HG03280 (cell line): ENCODE measurements at regions not wholly inside any gene's neighbourhood (a gene's known extent, or its start where the extent isn't known, plus 50 kb on each side); places are given as distances from the start of the nearest gene placed in this dataset.
"Not testable (repeated sequence)": the region's sequence is repeated elsewhere in the genome, so short reads cannot be mapped to it uniquely, and the experiment has no call there.

Source experiments
- ATAC-seq: cut with Tn5 transposase; IDR thresholded peaks from one replicate; pipeline ENCODE4 v1.9.1; 2021; ENCODE audit warnings: mild to moderate bottlenecking, moderate library complexity; ENCODE audit not compliant: unreplicated experiment

DNA sequence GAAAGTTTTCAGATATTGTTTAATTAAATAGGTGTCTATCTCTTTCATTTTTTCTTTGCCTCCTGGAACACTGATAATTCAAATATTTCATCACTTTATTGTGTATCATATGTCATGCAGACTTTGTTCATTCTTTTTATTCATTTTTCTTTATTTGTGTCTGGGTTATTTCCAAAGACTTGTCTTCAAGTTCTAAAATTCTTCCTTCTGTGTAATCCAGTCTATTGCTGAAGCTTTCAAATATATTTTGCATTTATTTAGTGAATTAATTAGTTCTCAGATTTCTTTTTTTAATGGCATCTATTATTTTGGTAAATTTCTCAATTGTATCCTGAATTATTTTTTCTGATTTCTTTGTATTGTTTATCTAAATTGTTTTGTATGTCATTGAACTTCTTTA, 70.1 kb downstream of the ZNF330 start:
- ATAC-seq, result no peak

DNA sequence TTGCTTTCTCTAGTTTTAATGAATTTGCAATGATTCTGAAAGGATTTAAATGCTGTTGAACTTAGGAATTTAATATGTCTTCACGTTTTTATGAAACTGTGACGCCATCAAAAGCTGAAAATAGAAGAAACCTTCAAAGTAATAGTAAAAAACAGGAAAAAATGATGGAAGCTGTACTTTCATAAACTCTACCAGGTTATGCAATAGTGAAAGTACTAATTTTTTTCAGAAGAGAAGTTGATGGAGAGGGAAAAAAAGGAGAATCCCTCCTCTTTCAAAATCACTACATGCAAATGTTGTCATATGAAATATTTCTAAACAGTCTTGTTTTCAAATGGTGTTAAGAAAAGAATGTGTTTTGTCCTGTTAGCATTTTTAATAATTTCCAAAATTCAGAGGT, 73.6 kb downstream of the ZNF330 start:
- ATAC-seq, result no peak

DNA sequence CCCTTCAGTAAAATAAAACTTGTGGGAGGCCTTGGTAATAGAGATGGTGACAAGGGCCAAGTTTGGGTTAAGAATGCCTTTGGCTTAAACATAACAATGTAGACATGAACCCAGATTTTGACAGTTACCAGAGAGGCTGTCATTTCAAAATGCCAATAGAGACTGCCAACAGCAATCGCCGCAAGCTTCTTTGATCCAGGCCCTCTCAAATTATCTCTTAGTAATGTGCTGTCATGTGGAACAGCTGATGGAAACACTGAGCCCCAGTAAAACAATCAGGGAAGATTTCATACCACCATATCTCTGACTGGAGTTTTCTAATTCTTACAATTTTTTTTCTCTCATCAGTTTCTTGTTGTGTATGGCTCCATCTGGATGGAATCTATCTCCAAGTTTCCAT, 80.5 kb downstream of the ZNF330 start:
- no peak for ATAC-seq

DNA sequence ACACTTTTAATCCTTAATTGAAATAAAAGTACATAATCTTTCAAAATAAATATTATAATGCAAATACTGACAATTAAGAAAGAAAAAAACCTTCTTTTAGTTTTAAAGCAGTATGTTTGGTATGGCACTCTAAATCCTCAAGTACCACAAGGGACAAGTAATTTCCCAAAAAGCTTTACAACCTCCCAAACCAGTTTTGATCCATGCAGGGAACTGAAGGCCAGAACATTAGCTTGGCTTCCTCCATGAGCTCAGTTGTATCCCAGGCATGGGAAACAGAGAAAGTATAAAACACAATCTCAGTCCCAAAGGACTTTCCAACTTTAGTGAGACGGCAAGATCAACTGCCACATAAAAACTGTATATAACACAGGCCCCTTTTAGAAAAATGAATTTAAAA, 82.2 kb downstream of the ZNF330 start:
- ATAC-seq, result no peak

DNA sequence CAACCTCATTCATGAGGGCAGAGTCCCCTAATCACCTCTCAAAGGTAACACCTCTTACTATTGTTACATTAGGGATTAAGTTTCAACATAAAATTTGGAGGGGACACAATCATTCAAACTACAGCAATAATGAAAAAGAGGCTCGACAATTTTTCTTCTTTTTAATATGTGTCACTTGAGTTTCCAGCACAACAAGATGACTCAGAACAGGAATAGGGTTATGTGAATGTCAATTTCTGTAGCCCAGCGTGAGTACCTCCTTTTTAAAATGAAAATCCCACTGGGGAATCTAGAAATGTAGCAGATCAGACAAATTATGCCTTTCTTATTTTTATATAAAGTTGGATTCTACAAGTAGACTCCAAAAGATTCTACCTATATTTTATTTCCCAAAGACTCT, 83.7 kb downstream of the ZNF330 start:
- ATAC-seq, result no peak

DNA sequence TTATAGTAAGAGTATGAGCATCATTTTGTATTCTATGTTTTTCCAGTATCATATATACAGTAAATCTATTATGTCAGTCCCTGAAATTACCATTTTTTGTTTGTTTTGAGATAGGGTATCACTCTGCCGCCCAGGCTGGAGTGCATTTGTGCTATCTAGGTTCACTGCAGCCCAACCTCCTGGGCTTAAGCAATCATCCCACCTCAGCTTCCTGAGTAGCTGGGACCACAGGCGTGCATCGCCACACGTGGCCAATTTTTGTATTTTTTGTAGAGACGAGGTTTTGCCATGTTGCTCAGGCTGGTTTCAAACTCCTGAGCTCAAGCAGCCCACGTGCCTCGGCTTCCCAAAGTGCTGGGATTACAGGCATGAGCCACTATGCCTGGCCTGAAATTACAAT, 85.6 kb downstream of the ZNF330 start:
- ATAC-seq, result no peak

DNA sequence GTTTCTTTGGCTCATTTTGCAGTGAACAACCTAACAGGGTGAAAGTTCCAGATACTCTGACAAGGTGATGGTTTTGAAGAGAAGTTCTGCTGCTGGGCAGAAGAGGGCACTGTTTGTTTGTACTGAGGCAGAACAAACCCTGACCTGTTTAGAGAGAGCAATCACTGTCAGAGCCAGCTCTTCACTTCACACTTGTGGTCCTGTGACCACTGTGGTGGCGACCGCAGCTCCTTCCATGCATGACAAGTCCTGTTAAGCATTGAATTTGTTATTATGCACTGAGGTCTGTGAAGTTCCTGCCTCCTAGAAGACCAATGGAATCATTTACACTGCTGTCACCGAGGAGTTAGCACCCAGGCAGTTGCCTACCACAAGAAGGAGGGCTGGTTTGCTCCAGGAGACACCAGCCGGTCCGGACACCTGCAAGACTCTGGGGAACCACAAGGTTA, 86.6 kb downstream of the ZNF330 start:
- peak; percentile 99 for ATAC-seq

DNA sequence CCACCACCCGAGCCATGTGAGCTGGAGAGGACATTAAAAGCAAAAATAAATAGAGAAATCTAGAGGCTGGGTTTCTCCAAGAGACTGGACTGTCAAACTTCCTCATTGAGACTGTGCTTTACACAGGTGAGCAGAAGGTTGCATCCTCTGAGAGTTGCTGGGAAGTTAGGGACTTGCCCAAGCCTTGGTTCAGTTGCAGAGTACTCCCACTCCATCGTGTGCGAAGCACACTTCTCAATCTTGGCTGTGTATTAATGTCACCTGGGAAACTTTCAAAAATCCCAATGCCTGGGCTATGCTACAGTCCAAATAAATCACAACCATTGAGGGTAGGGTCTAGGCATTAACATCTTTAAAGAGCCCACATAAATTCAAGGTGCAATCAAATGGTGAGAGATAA, 89.2 kb downstream of the ZNF330 start:
- ATAC-seq, result no peak

DNA sequence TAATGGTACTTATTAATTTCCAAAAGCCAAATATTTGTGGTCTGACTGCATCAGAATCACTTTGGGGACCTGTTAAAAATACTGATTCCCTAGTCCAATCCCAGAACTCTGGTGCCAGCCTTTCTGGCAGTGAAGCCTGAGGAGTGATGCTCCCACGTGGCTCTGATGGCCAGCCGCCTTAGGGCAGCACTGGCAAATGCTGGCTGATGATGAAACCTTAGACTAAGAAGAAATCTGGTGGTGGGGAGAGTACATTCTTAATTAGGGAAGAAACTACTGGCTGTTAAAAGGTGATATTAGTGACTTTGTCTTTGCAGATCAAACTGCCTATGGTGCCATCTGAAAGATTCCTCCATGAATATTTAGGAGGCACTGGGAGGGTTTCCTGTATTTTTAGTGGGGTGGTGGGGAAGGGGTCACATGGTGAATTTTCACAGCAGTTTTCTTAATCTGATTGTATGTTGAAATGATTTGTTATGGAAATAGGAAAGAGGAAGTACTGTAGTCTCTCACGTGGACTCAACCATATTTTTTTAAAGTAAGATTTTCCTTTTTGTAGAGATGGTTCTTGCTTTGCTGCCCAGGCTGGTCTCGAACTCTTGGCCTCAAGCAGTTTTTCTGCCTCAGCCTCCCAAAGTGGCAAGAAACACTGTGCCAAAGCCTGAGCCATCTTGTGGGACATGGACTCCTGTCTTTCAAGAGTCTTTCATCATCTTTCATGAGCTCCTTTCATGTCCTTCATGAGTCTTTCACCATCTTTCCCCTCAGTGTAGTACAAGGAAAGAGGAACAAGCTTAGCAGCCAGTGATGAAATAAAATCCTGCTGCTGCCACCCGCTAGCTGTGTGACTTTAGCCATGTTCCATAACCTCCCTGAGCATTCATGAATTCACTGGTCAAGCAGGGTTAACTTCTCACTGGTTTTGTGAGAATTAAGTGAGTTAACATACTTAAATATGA, 90.8 kb downstream of the ZNF330 start:
- ATAC-seq, result no peak

DNA sequence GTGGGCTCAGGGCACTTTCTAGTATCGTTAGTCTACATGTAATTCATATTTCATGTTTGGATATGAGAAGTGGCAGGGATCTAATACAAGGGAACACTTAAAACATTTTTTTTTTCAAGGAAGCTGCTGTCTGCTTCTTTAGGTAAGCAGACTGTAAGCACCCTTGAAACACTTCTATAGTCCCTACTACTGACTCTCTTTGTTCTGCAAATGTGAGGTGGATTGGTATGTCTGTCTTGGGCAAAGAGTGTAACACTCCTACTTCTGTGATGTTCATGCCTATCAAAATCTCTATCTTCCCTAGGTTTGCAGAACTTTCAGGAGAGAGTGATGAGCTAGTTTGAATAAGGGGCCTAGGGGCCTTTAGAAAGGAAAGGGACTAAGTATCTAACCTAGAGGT, 93.9 kb downstream of the ZNF330 start:
- ATAC-seq, result no peak

DNA sequence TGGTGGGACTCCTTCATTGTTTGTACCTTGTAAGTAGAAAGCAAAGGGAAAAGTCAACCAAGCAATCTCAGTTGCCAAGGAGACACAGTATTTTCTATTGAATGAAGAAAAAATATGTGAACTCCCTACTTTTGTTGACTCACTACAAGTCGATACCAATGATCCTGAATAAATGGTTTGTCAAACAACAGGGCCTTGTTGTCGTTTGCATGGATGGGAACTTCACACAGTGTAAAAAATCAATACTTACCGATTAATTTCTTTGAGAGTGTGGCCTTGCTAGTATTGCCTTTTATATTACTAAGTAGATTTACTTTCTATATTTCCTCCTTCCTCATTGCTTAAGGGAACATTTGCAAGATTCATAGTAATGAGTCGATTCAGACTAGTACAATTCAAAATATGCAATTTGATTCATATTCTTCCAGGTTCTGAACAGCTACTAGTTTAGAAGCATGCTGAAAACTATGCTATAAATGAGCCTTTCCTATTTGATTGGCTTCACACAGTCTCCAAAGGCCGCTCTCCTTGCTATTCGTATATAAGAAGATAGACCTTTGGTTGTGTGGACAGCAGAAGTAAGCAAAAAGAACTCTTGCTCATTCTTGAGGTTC, 108.0 kb downstream of the ZNF330 start:
- ATAC-seq, result no peak

DNA sequence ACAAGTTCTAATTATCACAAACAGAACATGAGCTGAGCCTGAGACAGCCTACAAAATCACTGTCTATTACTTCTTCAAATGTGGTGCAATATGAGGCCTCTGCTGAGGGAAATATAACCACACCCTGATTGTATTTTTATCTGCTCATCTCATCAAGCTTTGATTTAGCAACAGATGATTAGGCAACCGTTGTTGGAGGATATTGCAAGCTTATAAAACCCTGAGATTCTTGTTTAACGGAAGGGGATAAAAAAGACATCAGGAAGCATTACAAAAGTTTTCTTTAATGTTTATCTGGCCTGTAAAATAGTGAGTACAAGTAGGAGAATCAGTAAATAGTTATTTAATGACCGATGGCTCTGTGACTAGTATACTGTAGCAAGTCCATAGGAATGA, 108.5 kb downstream of the ZNF330 start:
- no peak for ATAC-seq

DNA sequence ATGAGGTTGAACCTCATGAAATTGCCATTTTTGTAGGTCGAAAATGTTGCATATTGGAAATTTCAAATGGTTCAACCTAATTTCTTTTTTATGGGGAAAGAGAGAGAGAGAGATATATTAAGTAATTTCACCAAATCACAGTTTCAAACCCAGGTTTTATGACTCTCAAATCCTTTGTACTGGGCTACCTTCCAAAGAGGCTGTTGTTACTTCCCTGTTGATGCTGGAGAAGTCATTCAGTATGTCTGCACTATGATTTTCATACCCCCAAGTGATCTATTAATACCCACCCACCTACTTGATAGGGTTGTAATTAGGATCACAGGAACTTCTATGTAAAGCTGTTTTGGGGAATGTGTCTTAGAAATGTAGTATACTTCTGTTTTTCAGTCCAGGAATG, 109.9 kb downstream of the ZNF330 start:
- no peak for ATAC-seq

DNA sequence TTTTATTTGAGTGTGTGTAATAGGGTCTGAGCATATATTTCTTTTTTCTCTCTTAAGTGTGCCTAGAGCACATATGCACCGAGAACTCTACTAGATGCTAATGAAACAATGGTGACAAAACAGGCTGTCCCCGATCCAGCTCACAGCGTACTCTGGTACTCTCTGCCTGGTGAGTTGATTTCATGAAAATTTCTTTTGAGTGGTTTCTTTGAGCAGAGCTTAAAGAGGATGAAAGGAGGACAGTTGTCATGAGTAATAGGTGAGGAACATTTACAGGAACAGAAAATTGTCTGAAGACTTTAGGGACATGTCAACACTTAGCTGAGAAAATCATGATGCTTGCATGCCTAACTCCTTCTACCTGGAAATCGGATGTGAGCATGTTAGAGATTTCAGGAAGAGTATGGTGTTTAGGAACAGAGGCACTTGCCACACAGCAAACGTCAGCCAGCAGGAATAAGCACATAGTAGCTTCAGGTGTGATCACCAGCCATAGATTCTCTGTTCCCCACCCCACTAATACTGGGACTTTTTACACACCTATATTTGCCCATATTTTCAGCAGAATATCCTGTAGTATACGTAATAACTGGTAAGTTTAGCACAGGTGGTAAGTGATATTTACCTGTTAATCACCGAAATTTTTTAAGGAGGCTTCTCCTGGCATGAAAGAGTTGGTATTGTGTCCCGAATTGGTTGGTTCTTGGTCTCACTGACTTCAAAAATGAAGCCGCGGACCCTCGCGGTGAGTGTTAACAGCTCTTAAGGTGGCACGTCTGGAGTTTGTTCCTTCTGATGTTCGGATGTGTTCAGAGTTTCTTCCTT, 111.1 kb downstream of the ZNF330 start:
- no peak for ATAC-seq

DNA sequence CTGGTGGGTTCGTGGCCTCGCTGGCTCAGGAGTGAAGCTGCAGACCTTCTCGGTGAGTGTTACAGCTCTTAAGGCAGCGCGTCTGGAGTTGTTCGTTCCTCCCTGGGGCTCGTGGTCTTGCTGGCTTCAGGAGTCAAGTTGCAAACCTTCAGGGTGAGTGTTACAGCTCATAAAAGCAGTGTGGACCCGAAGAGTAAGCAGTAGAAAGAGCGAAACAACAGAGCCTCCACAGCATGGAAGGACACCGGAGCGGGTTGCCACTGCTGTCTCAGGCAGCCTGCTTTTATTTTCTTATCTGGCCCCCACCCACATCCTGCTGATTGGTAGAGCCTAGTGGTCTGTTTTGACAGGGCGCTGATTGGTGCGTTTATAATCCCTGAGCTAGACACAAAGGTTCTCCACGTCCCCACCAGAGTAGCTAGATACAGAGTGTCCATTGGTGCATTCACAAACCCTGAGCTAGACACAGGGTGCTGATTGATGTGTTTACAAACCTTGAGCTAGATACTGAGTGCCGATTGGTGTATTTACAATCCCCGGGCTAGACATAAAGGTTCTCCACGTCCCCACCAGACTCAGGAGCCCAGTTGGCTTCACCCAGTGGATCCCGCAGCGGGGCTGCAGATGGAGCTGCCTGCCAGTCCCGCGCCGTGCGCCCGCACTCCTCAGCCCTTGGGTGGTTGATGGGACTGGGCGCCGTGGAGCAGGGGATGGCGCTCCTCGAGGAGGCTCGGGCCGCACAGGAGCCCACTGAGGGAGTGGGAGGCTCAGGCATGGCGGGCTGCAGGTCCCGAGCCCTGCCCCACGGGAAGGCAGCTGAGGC, 111.9 kb downstream of the ZNF330 start:
- ATAC-seq, result not testable (repeated sequence)

DNA sequence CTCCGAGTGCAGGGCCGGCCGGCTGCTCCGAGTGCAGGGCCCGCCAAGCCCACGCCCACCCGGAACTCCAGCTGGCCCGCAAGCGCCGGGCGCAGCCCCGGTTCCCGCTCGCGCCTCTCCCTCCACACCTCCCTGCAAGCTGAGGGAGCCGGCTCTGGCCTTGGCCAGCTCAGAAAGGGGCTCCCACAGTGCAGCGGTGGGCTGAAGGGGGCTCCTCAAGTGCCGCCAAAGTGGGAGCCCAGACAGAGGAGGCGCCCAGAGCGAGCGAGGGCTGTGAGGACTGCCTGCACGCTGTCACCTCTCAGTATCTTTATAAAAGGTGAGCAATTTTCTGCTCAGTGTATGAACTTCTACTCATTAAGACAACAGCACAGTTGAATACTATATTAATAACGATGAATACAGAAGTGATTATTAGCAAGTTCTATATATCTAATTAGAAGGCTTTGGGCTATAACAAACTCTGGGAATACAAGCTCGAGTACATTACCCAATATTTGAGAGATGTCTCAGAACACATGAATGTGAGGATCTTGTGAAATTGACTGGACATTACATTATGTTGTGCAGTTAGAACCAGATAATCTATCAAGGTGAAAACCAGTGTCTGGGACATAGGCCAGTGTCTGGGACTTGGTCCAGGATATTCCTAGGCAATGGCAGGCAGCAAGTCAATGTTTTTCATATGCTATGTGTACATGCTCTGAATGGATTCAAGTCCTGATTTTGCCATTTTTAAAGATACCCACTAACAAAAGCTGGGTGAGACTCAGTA, 112.9 kb downstream of the ZNF330 start:
- not testable (repeated sequence) for ATAC-seq

DNA sequence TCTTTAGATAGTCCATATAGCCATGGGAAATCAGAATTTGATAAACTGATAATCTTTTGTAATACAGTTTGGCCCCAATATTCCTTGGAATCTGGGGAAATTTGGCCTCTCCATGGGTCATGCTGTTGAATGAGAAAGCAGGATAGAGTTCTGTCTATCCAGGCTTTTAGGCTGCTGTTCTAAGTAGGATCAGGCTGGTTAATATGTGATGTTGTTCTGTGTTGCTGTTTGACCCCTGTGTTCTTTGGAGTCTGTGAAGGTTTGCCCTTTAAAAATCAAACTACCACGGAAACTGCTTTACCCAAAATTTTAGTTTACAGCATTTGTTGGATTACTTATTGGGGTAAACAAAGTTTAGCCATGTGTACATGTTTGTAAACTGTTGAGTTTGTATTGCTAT, 114.5 kb downstream of the ZNF330 start:
- ATAC-seq, result no peak

DNA sequence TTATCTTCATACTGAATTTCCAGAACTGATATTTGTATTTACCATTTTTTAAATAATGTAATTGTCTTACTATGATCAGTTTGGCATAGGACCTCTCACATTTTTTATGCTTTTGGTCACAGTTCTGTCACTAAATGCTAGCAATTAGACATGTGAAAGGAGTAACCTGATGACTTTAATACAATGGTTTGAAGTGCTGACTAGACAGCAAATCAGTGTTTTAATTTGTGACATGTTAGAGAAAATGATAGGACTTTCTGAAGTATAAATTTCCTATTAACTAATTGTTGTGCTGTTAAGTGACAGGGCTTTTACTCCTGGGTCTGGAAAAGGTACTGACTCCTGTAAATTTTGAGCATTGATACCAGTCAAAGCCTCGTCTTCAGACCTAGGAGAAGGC, 117.5 kb downstream of the ZNF330 start:
- ATAC-seq, result no peak

DNA sequence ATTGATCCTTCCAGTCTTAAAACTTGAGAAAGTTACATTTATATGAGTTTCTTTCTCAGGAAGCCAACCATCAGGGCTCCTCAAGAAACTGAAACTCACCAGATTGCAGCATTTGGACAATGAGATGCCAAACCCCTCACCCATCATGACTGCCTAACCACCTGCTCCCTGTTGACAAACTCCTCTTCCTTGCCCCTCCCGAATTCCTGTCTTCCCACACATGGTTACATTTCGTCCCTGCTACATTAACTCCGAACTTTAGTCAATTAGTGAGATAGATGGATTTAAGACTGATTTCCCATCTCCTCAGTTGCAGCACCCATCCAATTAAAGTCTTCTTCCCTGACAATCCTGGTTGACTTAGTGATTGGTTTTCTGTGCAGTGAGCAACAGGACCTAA, 118.7 kb downstream of the ZNF330 start:
- no peak for ATAC-seq

DNA sequence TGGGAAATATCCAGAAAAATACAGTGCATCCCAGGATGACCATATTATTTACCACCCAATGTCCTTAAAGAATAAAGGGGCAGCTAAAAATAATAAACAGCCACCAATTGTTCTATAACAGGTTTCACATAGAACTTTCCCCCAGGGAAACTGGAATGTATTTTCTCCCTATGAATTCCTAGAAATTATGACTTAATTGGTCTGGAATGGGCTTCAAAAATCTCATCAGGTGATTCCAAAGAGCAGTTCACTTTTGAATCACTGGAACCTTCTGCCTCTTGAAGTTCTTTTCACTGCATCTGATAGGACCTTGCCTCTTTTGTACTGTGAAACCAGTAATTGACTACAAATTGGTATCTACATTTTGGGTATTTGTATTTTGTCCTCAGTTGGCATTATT, 119.3 kb downstream of the ZNF330 start:
- ATAC-seq, result no peak
